ENCODE measurements at regions not wholly inside any gene's neighbourhood (a gene's known extent, or its start where the extent isn't known, plus 50 kb on each side); places are given as distances from the start of the nearest gene placed in this dataset.

- DNase-seq (ENCODE audit: low read depth, low spot score), result no peak
Observed at GRCh38 chr1:73953586-73953985, 244.4 kb downstream of the LRRIQ3 start.

- DNase-seq (ENCODE audit: low read depth, low spot score), result no peak
Observed at GRCh38 chr1:73953186-73953585, 244.8 kb downstream of the LRRIQ3 start.

- no peak for DNase-seq (ENCODE audit: low read depth, low spot score)
Observed at GRCh38 chr1:73948055-73948454, 249.9 kb downstream of the LRRIQ3 start.

GRCh38 chr1:73947009-73947408 is 251.0 kb downstream of the LRRIQ3 start:
- DNase-seq (ENCODE audit: low read depth, low spot score), result no peak

- DNase-seq (ENCODE audit: low read depth, low spot score), result peak; percentile 24
Observed at GRCh38 chr1:73943270-73943669, 254.7 kb downstream of the LRRIQ3 start.

- DNase-seq (ENCODE audit: low read depth, low spot score), result no peak
Observed at GRCh38 chr1:73930293-73930692, 267.7 kb downstream of the LRRIQ3 start.

GRCh38 chr1:73914951-73915350 is 283.0 kb downstream of the LRRIQ3 start:
- DNase-seq (ENCODE audit: low read depth, low spot score), result no peak

- DNase-seq (ENCODE audit: low read depth, low spot score), result no peak
Observed at GRCh38 chr1:73913025-73913424, 285.0 kb downstream of the LRRIQ3 start.

- DNase-seq (ENCODE audit: low read depth, low spot score), result no peak
Observed at GRCh38 chr1:73911849-73912248, 286.1 kb downstream of the LRRIQ3 start.

GRCh38 chr1:73910466-73910865 is 287.5 kb downstream of the LRRIQ3 start:
- no peak for DNase-seq (ENCODE audit: low read depth, low spot score)

GRCh38 chr1:73910062-73910461 is 287.9 kb downstream of the LRRIQ3 start:
- DNase-seq (ENCODE audit: low read depth, low spot score), result no peak

- no peak for DNase-seq (ENCODE audit: low read depth, low spot score)
Observed at GRCh38 chr1:73909043-73909562, 288.9 kb downstream of the LRRIQ3 start.

- DNase-seq (ENCODE audit: low read depth, low spot score), result no peak
Observed at GRCh38 chr1:73907051-73907450, 290.9 kb downstream of the LRRIQ3 start.

GRCh38 chr1:73903092-73903491 is 294.9 kb downstream of the LRRIQ3 start:
- no peak for DNase-seq (ENCODE audit: low read depth, low spot score)

GRCh38 chr1:73901738-73902137 is 296.2 kb downstream of the LRRIQ3 start:
- no peak for DNase-seq (ENCODE audit: low read depth, low spot score)

- DNase-seq (ENCODE audit: low read depth, low spot score), result no peak
Observed at GRCh38 chr1:73899311-73899710, 298.7 kb downstream of the LRRIQ3 start.

- no peak for DNase-seq (ENCODE audit: low read depth, low spot score)
Observed at GRCh38 chr1:73898540-73898939, 299.4 kb downstream of the LRRIQ3 start.

GRCh38 chr1:73887412-73887811 is 310.6 kb downstream of the LRRIQ3 start:
- no peak for DNase-seq (ENCODE audit: low read depth, low spot score)

- DNase-seq (ENCODE audit: low read depth, low spot score), result no peak
Observed at GRCh38 chr1:73886716-73887115, 311.3 kb downstream of the LRRIQ3 start.

GRCh38 chr1:73874806-73875205 is 323.2 kb downstream of the LRRIQ3 start:
- DNase-seq (ENCODE audit: low read depth, low spot score), result no peak

- DNase-seq (ENCODE audit: low read depth, low spot score), result no peak
Observed at GRCh38 chr1:73868810-73869336, 329.1 kb downstream of the LRRIQ3 start.

- no peak for DNase-seq (ENCODE audit: low read depth, low spot score)
Observed at GRCh38 chr1:73862355-73862754, 335.6 kb downstream of the LRRIQ3 start.

- no peak for DNase-seq (ENCODE audit: low read depth, low spot score)
Observed at GRCh38 chr1:73860421-73860950, 337.5 kb downstream of the LRRIQ3 start.

- no peak for DNase-seq (ENCODE audit: low read depth, low spot score)
Observed at GRCh38 chr1:73859227-73859626, 338.7 kb downstream of the LRRIQ3 start.
